Motor neuron (in vitro differentiated cells): ENCODE measurements at regions not wholly inside any gene's neighbourhood (a gene's known extent, or its start where the extent isn't known, plus 50 kb on each side); places are given as distances from the start of the nearest gene placed in this dataset.
A peak's percentile ranks its signal among the peaks of the same experiment; 100 is the strongest.

Source experiments
- ATAC-seq, 8 experiments: fragments of 200-7000 bp; cut with Tn5 transposase; replicated peaks in 6 of 8; 2 replicates each; pipeline ENCODE4 v1.8.0; 2021; ENCODE audit warnings: mild to moderate bottlenecking in 8 of 8, moderate library complexity in 8 of 8
- H3K27ac ChIP-seq, 2 donors: fragments of 250-450 bp; sonication (Bioruptor Pico); 2 replicates each; pipeline ENCODE4 v1.9.0; 2021; ENCODE audit warnings: antibody characterized with exemption in 2 of 2, mild to moderate bottlenecking in 2 of 2, moderate library complexity in 1 of 2
- H3K4me1 ChIP-seq, 2 donors: fragments of 250-450 bp; sonication (Bioruptor Pico); replicated peaks in 1 of 2; 2 replicates each; pipeline ENCODE4 v1.6.1; 2021; ENCODE audit warnings: antibody characterized with exemption in 2 of 2, mild to moderate bottlenecking in 2 of 2, moderate library complexity in 1 of 2
- H3K4me3 ChIP-seq, 5 donors: fragments of 250-450 bp; sonication (Bioruptor Pico); 2 replicates each; pipeline ENCODE4 v1.9.0; 2021; ENCODE audit warnings: antibody characterized with exemption in 5 of 5, mild to moderate bottlenecking in 5 of 5, moderate library complexity in 4 of 5
- WGBS, 10 experiments: fragments of 450-650 bp; shearing (Covaris generic); methylation state at CpG; one replicate each; pipeline ENCODE4 v1.0.0; 2022; 5-methylcytosine and 5-hydroxymethylcytosine counted together
- in situ Hi-C, 9 experiments: fragments of 400-800 bp; cut with MboI; loops; one replicate each; pipeline ENCODE4 v1.15.0; 2021; ENCODE audit warnings: low sequenced_read_pairs in 9 of 9, low pct_unique_long_range_greater_than_20kb in 2 of 9; ENCODE audit not compliant: unreplicated experiment in 9 of 9

- H3K27ac ChIP-seq = no peak overlapping the region
- ATAC-seq = no peak
- in situ Hi-C loops = no loop called here
- 0 to 100% (median 57%) methylated on average over 1 of the region's 1 CpG; no CpG with 5 or more reads in 6 of the 10 experiments for WGBS, 10 experiments
- peaks cover 0 to 3% of the 10 kb centered on the region in 2 donors for H3K4me1 ChIP-seq
- no peak overlapping the region for H3K4me3 ChIP-seq
Measured at GRCh38 chr20:55291261-55291660, 714.1 kb downstream of the CBLN4 start.

DNA sequence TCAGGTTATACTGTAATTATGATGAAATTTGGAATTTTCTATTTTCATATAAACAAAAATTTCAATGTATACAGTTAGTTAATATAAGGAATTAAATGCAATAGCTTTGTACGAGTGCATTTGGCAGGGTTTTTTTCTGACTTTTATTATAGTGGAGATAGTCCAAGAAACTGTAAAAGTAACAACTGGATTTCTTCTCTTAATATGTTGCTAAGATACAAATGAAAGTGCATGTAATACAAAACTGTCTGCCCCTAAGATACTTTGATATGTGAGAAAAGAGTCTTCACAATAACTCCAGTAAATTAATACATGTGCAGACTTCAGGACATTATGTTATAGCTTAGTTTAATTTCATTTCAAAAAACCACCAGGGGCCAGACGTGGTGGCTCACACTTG lies 721.4 kb downstream of the CBLN4 start:
- H3K27ac ChIP-seq = no peak overlapping the region
- peaks cover 0 to 2% of the 10 kb centered on the region in 2 donors for H3K4me1 ChIP-seq
- no peak for ATAC-seq
- WGBS, 10 experiments = 0 to 90% (median 66%) methylated on average over 1 to 2 of the region's 2 CpGs
- H3K4me3 ChIP-seq = no peak overlapping the region
- in situ Hi-C loops = no loop called here

DNA sequence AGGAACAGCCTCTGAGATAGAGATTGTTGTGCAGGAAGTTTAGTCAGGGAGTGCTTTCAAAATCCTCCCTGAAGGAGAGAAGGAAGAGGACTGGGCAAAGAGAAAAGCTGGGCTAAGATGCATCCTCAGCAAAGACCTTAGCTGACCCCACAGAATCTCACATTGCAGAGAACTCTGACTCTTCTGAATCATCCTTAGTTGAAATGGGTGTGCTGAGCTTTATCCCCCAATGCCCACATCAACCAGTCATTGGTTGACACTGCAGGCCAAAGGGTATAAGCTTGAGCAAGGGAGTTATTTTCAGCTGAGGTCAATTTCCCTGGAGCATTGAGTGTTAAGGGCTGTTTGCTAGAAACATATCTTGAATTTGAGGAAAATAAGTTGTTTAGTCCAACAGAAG lies 732.2 kb downstream of the CBLN4 start:
- no peak overlapping the region for H3K4me3 ChIP-seq
- in situ Hi-C loops = no loop called here
- H3K4me1 ChIP-seq = peaks cover 4 to 6% of the 10 kb centered on the region in 2 donors
- no peak for ATAC-seq
- H3K27ac ChIP-seq = no peak overlapping the region

GRCh38 chr20:55271371-55271770 lies 733.9 kb downstream of the CBLN4 start:
- Histone ChIP-seq H3K4me1 (peaks cover 18 to 21% of the 10 kb centered on the region in 2 donors), H3K4me3 (no peak overlapping the region), H3K27ac (peak overlapping the region in 1 of 2 donors; percentile 53)
- in situ Hi-C loops = no loop called here
- 0 to 100% (median 67%) methylated on average over 1 to 2 of the region's 2 CpGs; no CpG with 5 or more reads in 1 of the 10 experiments for WGBS, 10 experiments
- ATAC-seq = peak in 4 of 8 experiments; percentile 42 to 72 (median 56)

GRCh38 chr20:55269913-55270312 lies 735.4 kb downstream of the CBLN4 start:
- H3K4me3 ChIP-seq = no peak overlapping the region
- no peak for ATAC-seq
- in situ Hi-C loops = no loop called here
- H3K27ac ChIP-seq = no peak overlapping the region
- 0 to 100% (median 43%) methylated on average over 1 of the region's 1 CpG; no CpG with 5 or more reads in 3 of the 10 experiments for WGBS, 10 experiments
- H3K4me1 ChIP-seq = peaks cover 21 to 27% of the 10 kb centered on the region in 2 donors

- Histone ChIP-seq H3K4me1 (peaks cover 20 to 30% of the 10 kb centered on the region in 2 donors), H3K4me3 (no peak overlapping the region), H3K27ac (no peak overlapping the region)
- 0 to 100% (median 67%) methylated on average over 1 of the region's 1 CpG; no CpG with 5 or more reads in 1 of the 10 experiments for WGBS, 10 experiments
- peak in 3 of 8 experiments; percentile 5 to 26 (median 20) for ATAC-seq
- in situ Hi-C loops = no loop called here
Measured at GRCh38 chr20:55266361-55266760, 739.0 kb downstream of the CBLN4 start.

DNA sequence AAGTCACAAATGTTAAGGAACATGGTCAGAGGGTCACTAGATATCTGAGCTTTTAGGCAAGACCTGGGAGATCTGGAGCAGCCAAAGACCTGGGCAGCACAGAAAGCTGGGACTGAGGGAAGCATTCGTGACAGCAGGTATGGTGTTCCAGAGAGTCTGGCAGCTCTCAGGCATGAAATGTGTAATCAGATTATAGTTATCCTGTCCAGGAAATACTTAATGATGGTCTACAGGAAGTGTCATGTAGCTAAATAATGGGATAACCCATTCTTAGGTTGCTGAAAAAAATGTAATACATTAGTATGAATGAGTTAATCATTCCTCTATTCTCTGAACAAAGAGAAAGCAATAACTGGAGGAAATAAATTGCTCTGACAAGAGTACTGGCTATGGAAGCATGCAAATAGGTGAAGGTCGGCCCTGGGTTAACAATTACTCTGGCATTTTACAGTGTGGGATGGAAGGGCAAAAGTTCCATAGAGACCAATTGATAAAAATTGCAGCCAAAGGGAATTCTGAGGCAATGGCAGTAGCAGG lies 740.5 kb downstream of the CBLN4 start:
- in situ Hi-C loops = no loop called here
- H3K4me3 ChIP-seq = no peak overlapping the region
- WGBS, 10 experiments = 0 to 80% (median 20%) methylated on average over 1 to 2 of the region's 2 CpGs; no CpG with 5 or more reads in 3 of the 10 experiments
- H3K27ac ChIP-seq = no peak overlapping the region
- H3K4me1 ChIP-seq = peaks cover 18 to 30% of the 10 kb centered on the region in 2 donors
- ATAC-seq = peak in 4 of 8 experiments; percentile 88 to 94 (median 90)

DNA sequence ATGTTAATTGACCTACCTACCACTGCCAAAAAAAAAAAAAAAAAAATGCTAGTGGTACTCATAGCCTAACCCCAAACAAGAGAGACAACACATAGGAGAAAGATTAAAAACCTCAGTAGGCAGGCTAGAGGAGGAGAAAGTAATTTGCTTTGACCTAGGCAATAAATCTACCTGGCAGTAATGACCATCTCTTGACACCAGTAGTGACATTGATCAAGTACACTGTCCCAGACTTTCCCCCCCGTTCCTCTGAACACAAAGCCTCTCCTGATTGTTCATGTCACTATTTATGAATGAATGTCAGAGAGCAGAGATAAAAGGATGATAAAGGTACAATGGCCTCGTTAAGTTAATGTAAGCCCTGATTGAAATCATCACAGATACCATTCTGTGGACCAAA lies 746.8 kb downstream of the CBLN4 start:
- 0 to 60% (median 17%) methylated on average over 1 to 2 of the region's 2 CpGs; no CpG with 5 or more reads in 1 of the 10 experiments for WGBS, 10 experiments
- peak in 4 of 8 experiments; percentile 63 to 98 (median 90) for ATAC-seq
- no peak overlapping the region for H3K4me3 ChIP-seq
- no peak overlapping the region for H3K27ac ChIP-seq
- H3K4me1 ChIP-seq = peaks cover 10 to 15% of the 10 kb centered on the region in 2 donors
- in situ Hi-C loops = no loop called here

DNA sequence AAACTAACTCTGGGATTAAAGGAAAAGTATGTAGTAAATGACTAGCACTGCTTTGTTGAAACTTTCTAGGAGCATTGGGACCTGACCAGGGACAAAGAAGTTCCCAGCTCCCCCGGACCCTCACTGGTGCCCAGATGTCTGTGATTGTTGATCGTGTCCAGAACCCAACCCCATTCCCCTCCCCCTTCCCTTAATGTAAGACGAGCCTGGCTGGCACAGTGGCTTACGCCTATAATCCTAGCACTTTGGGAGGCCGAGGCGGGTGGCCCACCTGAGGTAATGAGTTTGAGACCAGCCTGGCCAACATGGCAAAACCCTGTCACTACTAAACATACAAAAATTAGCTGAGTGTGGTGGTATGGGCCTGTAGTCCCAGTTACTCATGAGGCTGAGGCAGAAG lies 750.3 kb downstream of the CBLN4 start:
- peaks cover 10 to 18% of the 10 kb centered on the region in 2 donors for H3K4me1 ChIP-seq
- in situ Hi-C loops = no loop called here
- H3K4me3 ChIP-seq = no peak overlapping the region
- ATAC-seq = no peak
- H3K27ac ChIP-seq = no peak overlapping the region
- 20 to 92% (median 60%) methylated on average over 1 to 4 of the region's 6 CpGs; no CpG with 5 or more reads in 7 of the 10 experiments for WGBS, 10 experiments

DNA sequence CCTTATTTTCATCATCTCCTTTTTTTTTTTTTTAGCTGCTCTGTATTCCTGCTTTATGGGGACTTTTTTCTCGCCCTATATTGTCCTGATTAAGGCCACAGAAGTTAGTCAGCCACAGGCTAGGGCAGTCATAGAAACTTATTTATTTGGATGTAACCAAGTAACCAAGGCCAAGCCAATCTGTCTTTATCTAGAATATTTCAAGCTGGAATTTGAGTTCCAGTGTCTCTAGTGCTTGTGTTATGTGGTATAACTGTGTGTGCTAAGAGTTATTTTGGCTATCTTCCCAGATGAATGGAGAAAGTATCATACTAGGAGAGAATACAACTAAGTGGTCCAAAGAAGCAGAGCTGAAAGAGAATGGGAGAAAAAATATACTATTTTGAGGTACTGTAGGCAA lies 751.5 kb downstream of the CBLN4 start:
- 0 to 100% (median 90%) methylated on average over 1 of the region's 1 CpG; no CpG with 5 or more reads in 2 of the 10 experiments for WGBS, 10 experiments
- Histone ChIP-seq H3K4me3 (no peak overlapping the region), H3K4me1 (peaks cover 9 to 15% of the 10 kb centered on the region in 2 donors), H3K27ac (no peak overlapping the region)
- in situ Hi-C loops = no loop called here
- peak in 1 of 8 experiments; percentile 21 for ATAC-seq

DNA sequence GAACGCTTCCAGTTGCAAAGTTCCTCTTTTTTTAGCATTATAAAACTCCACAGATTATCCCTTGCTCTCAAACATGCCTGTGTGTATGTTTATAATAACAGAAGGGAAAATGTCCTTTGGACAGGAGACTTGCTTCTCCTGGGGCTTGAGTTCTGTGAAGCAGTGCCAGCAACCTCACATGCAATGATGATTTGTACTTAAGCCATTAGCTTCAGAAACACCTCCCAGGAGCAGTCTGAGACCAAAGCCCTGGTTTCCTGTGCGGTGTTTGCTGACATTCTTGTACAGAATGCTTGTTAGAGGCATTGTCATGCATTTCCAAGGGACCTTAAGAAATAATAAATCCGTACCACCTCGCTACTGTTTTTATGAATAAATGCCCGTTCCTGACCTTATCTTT lies 752.8 kb downstream of the CBLN4 start:
- peaks cover 0 to 5% of the 10 kb centered on the region in 2 donors for H3K4me1 ChIP-seq
- in situ Hi-C loops = no loop called here
- WGBS, 10 experiments = 0 to 100% (median 41%) methylated on average over 1 to 3 of the region's 5 CpGs; no CpG with 5 or more reads in 3 of the 10 experiments
- no peak overlapping the region for H3K27ac ChIP-seq
- no peak overlapping the region for H3K4me3 ChIP-seq
- ATAC-seq = no peak

- no peak overlapping the region for H3K27ac ChIP-seq
- 18 to 100% (median 95%) methylated on average over 2 to 11 of the region's 22 CpGs; no CpG with 5 or more reads in 1 of the 10 experiments for WGBS, 10 experiments
- peaks cover 0 to 2% of the 10 kb centered on the region in 2 donors for H3K4me1 ChIP-seq
- H3K4me3 ChIP-seq = no peak overlapping the region
- ATAC-seq = no peak
- in situ Hi-C loops = no loop called here
Measured at GRCh38 chr20:55251170-55251569, 754.1 kb downstream of the CBLN4 start.

DNA sequence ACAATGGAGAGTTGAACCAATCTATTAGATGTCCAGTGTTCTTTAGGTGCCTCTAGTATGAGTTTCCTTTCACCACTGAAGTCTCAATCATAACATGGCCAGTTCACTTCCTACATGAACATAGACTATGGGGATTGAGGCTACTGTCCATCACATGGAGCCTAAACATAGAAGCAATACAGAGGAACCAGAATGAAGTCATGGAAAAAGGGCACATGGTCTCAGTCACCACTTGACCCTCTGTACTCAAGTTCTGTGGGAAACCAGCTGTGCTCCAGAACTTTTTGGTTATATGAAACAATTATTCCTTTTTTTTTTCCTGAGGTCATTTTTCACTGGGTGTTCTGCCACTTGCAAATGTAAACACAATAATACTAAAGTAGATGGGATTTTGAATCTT lies 762.5 kb downstream of the CBLN4 start:
- H3K27ac ChIP-seq = no peak overlapping the region
- in situ Hi-C loops = no loop called here
- H3K4me1 ChIP-seq = peaks cover 0 to 3% of the 10 kb centered on the region in 2 donors
- no peak for ATAC-seq
- H3K4me3 ChIP-seq = no peak overlapping the region

DNA sequence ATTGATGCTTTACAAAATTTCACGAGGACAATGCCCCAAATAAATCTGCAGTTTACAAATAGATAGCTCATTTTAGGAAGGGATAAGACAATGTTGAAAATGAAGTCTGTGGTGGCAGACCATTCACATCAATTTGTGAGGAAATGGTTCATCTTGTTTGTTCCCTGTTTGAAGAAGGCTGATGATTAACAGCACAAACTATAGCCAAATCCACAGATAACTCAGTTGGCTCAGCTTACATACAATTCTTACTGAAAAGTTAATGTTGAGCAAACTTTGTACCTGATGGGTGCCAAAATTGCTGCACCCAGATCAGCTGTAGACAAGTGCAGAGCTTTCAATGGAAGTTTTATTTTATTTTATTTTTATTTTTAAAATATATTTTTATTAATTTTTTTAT lies 763.9 kb downstream of the DOK5 start:
- Histone ChIP-seq H3K4me3 (no peak overlapping the region), H3K4me1 (peaks cover 0 to under 1% of the 10 kb centered on the region in 2 donors), H3K27ac (no peak overlapping the region)
- in situ Hi-C loops = no loop called here
- 0 to 83% (median 45%) methylated on average over 1 of the region's 1 CpG; no CpG with 5 or more reads in 2 of the 10 experiments for WGBS, 10 experiments
- ATAC-seq = no peak
